SK-N-MC (cell line): ENCODE measurements at regions not wholly inside any gene's neighbourhood (a gene's known extent, or its start where the extent isn't known, plus 50 kb on each side); places are given as distances from the start of the nearest gene placed in this dataset.

ENCODE experiments used
- EZH2 ChIP-seq: fragments of 200-600 bp; sonication (generic); IDR thresholded peaks from one replicate; pipeline ENCODE4 v1.6.1; 2017; ENCODE audit warnings: antibody characterized with exemption
- FOXP2 ChIP-seq: optimal IDR thresholded peaks from 2 replicates; pipeline ENCODE3; 2011; ENCODE audit warnings: mild to moderate bottlenecking, moderate library complexity; ENCODE audit not compliant: insufficient read depth; ENCODE audit errors: extremely low read length, control extremely low read depth
- POLR2AphosphoS5 ChIP-seq: IDR thresholded peaks from 2 replicates; pipeline ENCODE4 v1.6.1; 2012; ENCODE audit warnings: mild to moderate bottlenecking, low read depth, low read length, borderline replicate concordance

- TF ChIP-seq EZH2 (no peak), POLR2AphosphoS5 (no peak), FOXP2 (no peak)
These were observed 710.1 kb upstream of the CBLB start for GRCh38 chr3:106578911-106579310.
